HS-27A (cell line): ENCODE measurements at regions not wholly inside any gene's neighbourhood (a gene's known extent, or its start where the extent isn't known, plus 50 kb on each side); places are given as distances from the start of the nearest gene placed in this dataset.

Source experiments
- DNase-seq: peaks from one replicate; pipeline ENCODE4 v3.0.0-alpha.2; 2012; ENCODE audit warnings: low read depth, missing footprints

- DNase-seq, result no peak
These were observed 203.8 kb upstream of the SIX2 start for GRCh38 chr2:45212953-45213635.

- DNase-seq, result no peak
These were observed 202.4 kb upstream of the SIX2 start for GRCh38 chr2:45211636-45212035.

- no peak for DNase-seq
These were observed 201.4 kb upstream of the SIX2 start for GRCh38 chr2:45210462-45211195.

- DNase-seq, result no peak
These were observed 200.6 kb upstream of the SIX2 start for GRCh38 chr2:45209875-45210274.

GRCh38 chr2:45209302-45209701, 200.1 kb upstream of the SIX2 start:
- no peak for DNase-seq

GRCh38 chr2:45207101-45207500, 197.8 kb upstream of the SIX2 start:
- DNase-seq, result no peak

- DNase-seq, result no peak
These were observed 196.7 kb upstream of the SIX2 start for GRCh38 chr2:45205985-45206384.

GRCh38 chr2:45205480-45205879, 196.2 kb upstream of the SIX2 start:
- no peak for DNase-seq

GRCh38 chr2:45203400-45203799, 194.1 kb upstream of the SIX2 start:
- no peak for DNase-seq

- no peak for DNase-seq
These were observed 190.7 kb upstream of the SIX2 start for GRCh38 chr2:45199973-45200372.

GRCh38 chr2:45195916-45196315, 186.7 kb upstream of the SIX2 start:
- no peak for DNase-seq

- DNase-seq, result no peak
These were observed 185.3 kb upstream of the SIX2 start for GRCh38 chr2:45194596-45194995.

GRCh38 chr2:45193581-45193980, 184.3 kb upstream of the SIX2 start:
- no peak for DNase-seq

- DNase-seq, result no peak
These were observed 183.7 kb upstream of the SIX2 start for GRCh38 chr2:45192991-45193390.

- no peak for DNase-seq
These were observed 183.2 kb upstream of the SIX2 start for GRCh38 chr2:45192481-45192880.

- DNase-seq, result no peak
These were observed 182.7 kb upstream of the SIX2 start for GRCh38 chr2:45191976-45192375.

- no peak for DNase-seq
These were observed 182.1 kb upstream of the SIX2 start for GRCh38 chr2:45191146-45191863.

GRCh38 chr2:45190481-45190942, 181.3 kb upstream of the SIX2 start:
- DNase-seq, result peak; percentile 42

GRCh38 chr2:45184606-45185005, 175.4 kb upstream of the SIX2 start:
- DNase-seq, result peak; percentile 77

- DNase-seq, result peak; percentile 62
These were observed 173.5 kb upstream of the SIX2 start for GRCh38 chr2:45182667-45183295.

- no peak for DNase-seq
These were observed 171.5 kb upstream of the SIX2 start for GRCh38 chr2:45180779-45181178.

- no peak for DNase-seq
These were observed 170.9 kb upstream of the SIX2 start for GRCh38 chr2:45180033-45180746.
